GM21576 (cell line): ENCODE measurements at regions not wholly inside any gene's neighbourhood (a gene's known extent, or its start where the extent isn't known, plus 50 kb on each side); places are given as distances from the start of the nearest gene placed in this dataset.
"Not testable (repeated sequence)": the region's sequence is repeated elsewhere in the genome, so short reads cannot be mapped to it uniquely, and the experiment has no call there.

Experiments
- ATAC-seq: cut with Tn5 transposase; IDR thresholded peaks from one replicate; pipeline ENCODE4 v1.9.1; 2021; ENCODE audit warnings: mild to moderate bottlenecking, moderate library complexity; ENCODE audit not compliant: unreplicated experiment

DNA sequence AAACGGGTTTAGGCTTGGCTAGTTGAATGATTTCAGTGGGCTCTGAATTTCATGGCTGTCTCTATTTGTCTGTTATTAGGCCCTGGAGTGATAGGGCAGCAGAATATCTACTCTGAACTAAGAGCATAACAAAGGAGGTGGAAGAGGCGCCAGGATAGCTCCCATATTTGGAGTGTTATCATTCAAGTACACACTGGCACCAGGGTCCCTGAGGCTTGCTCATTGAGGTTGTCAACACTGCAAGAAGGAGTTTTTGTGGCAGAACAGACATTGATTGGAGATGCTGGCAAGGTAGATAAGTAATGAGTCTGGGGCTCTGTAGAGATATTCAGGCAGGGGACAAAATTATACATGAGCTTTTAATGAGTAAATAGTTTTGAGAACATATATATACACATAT lies 1748.4 kb downstream of the MRPL39 start:
- ATAC-seq: no peak

- no peak for ATAC-seq
These were observed 1753.4 kb downstream of the MRPL39 start for GRCh38 chr21:23853796-23854379.

- ATAC-seq: no peak
These were observed 1769.7 kb downstream of the MRPL39 start for GRCh38 chr21:23837564-23837963.

DNA sequence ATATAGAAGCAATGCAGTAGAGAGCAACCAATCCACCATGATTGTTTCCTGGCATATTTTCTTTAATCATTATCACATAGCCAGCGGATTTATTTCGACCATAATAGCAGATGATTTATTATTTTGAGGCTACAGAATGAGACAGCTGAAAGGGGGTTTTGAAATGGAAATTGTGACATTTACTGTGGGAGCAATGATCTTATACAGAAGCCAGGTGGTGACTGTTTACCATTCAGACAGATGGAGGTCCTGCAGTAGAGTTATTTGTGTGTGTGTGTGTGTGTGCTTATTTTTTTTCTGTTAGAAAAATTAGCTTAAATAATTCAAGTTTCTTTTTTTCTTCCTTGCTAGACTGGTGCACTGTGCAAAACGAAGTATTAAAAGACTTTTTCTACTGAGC lies 1784.5 kb downstream of the MRPL39 start:
- no peak for ATAC-seq

DNA sequence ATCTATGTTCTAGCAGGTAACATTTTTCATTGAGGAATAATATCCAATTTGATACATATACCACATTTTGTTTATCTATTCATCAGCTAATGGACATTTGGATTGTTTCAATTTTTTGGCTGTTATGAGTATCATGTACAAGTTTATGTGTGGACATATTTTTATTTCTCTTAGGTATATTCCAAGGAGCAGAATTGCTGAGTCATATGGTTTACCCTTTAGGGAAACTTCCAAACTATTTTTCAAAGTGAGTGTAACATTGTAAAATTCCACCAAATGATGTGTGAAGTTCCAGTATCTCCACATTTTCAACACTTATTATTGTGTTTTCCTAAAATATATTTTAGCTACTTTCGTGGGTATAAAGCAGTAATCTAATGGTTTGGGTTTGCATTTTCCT lies 1789.9 kb downstream of the MRPL39 start:
- no peak for ATAC-seq

- no peak for ATAC-seq
These were observed 1794.8 kb downstream of the MRPL39 start for GRCh38 chr21:23812485-23812884.

DNA sequence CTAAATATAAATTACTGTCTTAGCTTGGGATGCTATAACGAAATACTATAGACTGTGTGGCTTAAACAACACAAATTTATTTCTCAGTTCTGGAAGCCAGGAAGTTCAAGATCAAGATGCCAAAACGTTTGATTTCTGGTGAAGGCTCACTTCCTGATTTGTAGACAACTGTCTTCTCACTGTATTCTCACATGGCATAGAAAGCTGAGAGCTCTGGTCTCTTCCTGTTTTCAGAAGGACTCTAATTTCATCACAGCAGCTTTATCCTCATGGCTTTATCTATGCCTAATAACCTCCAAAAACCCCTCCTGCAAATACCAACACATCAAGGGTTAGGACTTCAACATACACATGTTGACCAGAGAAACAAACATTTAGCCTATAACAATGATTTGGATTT lies 1795.5 kb downstream of the MRPL39 start:
- no peak for ATAC-seq

GRCh38 chr21:23809573-23809972 lies 1797.7 kb downstream of the MRPL39 start:
- no peak for ATAC-seq

GRCh38 chr21:23806966-23807548 lies 1800.2 kb downstream of the MRPL39 start:
- not testable (repeated sequence) for ATAC-seq

- no peak for ATAC-seq
These were observed 1802.4 kb downstream of the MRPL39 start for GRCh38 chr21:23804866-23805265.

DNA sequence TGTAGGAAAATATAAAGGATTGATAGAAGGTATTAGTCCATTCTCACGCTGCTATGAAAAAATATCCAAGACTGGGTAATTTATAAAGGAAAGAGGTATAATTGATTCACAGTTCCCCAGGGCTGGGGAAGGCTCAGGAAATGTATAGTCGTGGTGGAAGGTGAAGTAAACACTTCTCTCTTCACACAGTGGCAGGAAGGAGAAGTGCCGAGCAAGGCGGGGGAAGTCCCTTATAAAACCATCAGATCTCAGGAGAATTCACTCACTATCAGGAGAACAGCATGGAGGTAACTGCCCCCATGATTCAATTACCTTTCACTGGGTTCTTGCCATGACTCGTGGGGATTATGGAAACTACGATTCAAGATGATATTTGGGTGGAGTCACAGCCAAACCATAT lies 1806.0 kb downstream of the MRPL39 start:
- no peak for ATAC-seq

DNA sequence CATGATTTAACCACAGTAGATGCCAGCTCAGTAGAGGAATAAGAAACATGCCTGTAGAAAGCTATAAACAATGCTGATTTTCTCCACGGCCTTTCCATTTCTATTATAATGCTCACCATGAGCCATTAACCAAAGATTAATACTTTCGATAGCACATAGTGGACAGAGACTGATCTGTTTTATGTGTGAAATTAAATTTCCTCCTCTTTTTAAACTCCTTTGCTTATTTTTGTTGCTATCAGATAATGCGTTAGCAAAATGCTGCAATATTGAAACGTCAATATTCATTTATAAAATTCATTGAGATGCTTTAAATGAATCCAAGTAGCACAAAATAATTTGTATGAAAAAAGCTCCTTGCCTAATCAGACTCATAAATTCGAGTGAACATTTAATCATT lies 1807.9 kb downstream of the MRPL39 start:
- no peak for ATAC-seq

DNA sequence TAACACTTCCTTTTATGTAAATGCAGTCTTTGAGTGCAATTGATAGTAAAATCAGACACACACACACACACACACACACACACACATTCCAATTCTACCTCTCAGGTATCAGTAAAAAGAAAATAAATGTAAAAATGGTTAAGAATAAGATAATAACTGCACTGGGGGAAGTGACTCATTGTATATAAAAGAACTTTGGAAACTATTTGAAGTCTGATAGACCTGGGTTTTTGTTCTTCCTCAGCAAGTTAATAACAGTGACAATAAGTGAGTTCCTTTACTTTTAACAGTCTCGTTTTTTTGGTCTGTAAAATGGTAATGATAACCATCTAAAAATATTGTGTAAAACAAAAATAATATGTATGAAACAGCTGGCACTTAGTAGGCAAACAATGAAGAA lies 1815.0 kb downstream of the MRPL39 start:
- ATAC-seq: no peak

- no peak for ATAC-seq
These were observed 1817.4 kb downstream of the MRPL39 start for GRCh38 chr21:23789864-23790263.

DNA sequence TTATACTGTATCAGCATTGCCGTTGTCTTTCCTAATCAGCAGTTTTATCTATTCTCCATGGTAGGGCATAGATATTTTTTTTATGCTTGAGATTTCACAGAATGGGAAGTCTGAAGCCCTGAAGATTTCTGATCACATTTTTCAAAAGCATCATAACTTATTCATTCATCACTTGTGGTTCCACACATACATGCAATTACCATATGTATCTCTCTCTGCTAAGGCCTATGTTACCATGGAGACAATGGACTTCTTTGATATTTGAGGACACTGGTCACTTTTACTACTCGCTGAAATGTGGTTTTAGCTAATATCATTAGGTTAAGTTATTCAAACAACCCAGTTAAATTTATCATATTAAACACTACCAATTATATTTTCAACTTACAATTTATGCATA lies 1827.0 kb downstream of the MRPL39 start:
- no peak for ATAC-seq

DNA sequence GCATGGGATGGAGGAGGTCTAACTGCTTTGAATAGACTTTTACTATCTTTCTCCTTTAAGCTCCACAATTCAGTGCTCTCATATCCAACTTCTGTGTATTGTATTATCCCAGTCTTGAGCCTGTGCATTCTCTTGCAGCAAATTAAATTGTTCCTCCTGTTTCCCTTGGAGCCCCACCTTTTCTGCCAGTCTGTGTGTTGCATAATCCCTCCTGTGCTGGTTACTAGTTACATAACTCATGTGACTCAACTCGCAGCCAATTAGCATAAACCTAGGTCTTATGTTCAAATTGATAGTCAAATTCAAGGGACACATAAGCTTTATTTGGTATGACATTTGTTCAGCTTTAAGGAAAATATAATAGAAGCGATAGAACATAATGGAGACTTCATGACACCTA lies 1863.5 kb downstream of the MRPL39 start:
- ATAC-seq: no peak

- no peak for ATAC-seq
These were observed 1866.8 kb downstream of the MRPL39 start for GRCh38 chr21:23740463-23740862.

DNA sequence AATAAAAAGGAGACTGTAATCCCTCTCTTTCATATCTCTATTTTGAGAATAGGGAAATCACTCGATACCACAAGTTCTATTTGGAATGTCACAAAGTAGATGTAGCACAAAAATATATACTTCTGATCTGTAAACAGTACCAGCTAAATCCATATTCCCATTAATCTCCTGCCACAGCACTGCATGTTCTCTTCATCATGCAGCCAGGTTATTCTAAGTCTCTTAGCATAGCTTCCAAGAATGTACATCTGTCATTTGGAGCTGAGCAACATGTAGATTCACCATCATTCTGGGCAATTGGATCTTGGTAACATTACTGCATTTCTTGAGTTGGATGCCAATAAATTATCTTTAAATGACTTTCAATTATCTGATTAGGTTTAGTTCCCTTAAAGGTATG lies 1874.5 kb downstream of the MRPL39 start:
- no peak for ATAC-seq

GRCh38 chr21:23729331-23729730 lies 1878.0 kb downstream of the MRPL39 start:
- no peak for ATAC-seq

GRCh38 chr21:23725576-23725975 lies 1881.7 kb downstream of the MRPL39 start:
- no peak for ATAC-seq

GRCh38 chr21:23718446-23719285 lies 1888.6 kb downstream of the MRPL39 start:
- ATAC-seq: no peak

- ATAC-seq: no peak
These were observed 1895.1 kb downstream of the MRPL39 start for GRCh38 chr21:23712166-23712565.
